HUES6 (cell line): ENCODE measurements at regions not wholly inside any gene's neighbourhood (a gene's known extent, or its start where the extent isn't known, plus 50 kb on each side); places are given as distances from the start of the nearest gene placed in this dataset.

ENCODE experiments used
- H3K27ac ChIP-seq: 2 replicates; pipeline ENCODE4 v1.7.0; 2013; ENCODE audit warnings: low read depth, mild to moderate bottlenecking, low read length, inconsistent platforms
- H3K27me3 ChIP-seq: 2 replicates; pipeline ENCODE4 v1.6.1; 2013; ENCODE audit warnings: low read length; ENCODE audit not compliant: control insufficient read depth, insufficient read depth
- H3K36me3 ChIP-seq: 2 replicates; pipeline ENCODE4 v1.6.1; 2013; ENCODE audit warnings: low read length; ENCODE audit not compliant: control insufficient read depth, insufficient read depth
- H3K4me1 ChIP-seq: 2 replicates; pipeline ENCODE4 v1.6.1; 2013; ENCODE audit warnings: low read length; ENCODE audit not compliant: control insufficient read depth, insufficient read depth
- H3K4me3 ChIP-seq: 2 replicates; pipeline ENCODE4 v1.5.1; 2013; ENCODE audit warnings: low read depth, low read length
- H3K9ac ChIP-seq: one replicate; pipeline ENCODE4 v1.6.1; 2013; ENCODE audit warnings: mild to moderate bottlenecking, low read length
- H3K9me3 ChIP-seq: 2 replicates; pipeline ENCODE4 v1.6.1; 2013; ENCODE audit warnings: low read depth, low read length; ENCODE audit not compliant: control insufficient read depth, insufficient read depth

GRCh38 chr10:65566906-65567305 lies 1358.9 kb upstream of the LRRTM3 start:
- no peak overlapping the region for H3K9ac ChIP-seq
- no peaks in the 10 kb centered on the region for H3K27me3 ChIP-seq
- H3K36me3 ChIP-seq, result no peaks in the 10 kb centered on the region
- no peaks in the 10 kb centered on the region for H3K9me3 ChIP-seq
- no peak overlapping the region for H3K27ac ChIP-seq
- H3K4me3 ChIP-seq, result no peak overlapping the region
- peaks cover 3% of the 10 kb centered on the region; the same call in 1 of the 2 replicates for H3K4me1 ChIP-seq

- H3K9ac ChIP-seq, result peak overlapping the region; percentile 91
- H3K27ac ChIP-seq, result peak overlapping the region; percentile 87
- no peaks in the 10 kb centered on the region for H3K27me3 ChIP-seq
- H3K9me3 ChIP-seq, result no peaks in the 10 kb centered on the region
- H3K36me3 ChIP-seq, result peaks cover 14% of the 10 kb centered on the region
- H3K4me1 ChIP-seq, result peaks cover 3% of the 10 kb centered on the region; the same call in 1 of the 2 replicates
- peak overlapping the region; percentile 92 for H3K4me3 ChIP-seq
Observed at GRCh38 chr10:65570143-65571010, 1355.5 kb upstream of the LRRTM3 start.

- no peaks in the 10 kb centered on the region for H3K27me3 ChIP-seq
- peaks cover 3% of the 10 kb centered on the region; the same call in 1 of the 2 replicates for H3K4me1 ChIP-seq
- peaks cover 15% of the 10 kb centered on the region for H3K36me3 ChIP-seq
- H3K9me3 ChIP-seq, result no peaks in the 10 kb centered on the region
- peak overlapping the region; percentile 91 for H3K9ac ChIP-seq
- H3K4me3 ChIP-seq, result peak overlapping the region; percentile 92
- H3K27ac ChIP-seq, result peak overlapping the region; percentile 87; the same call in 1 of the 2 replicates
Observed at GRCh38 chr10:65571011-65571570, 1354.7 kb upstream of the LRRTM3 start.

GRCh38 chr10:65581426-65582026 lies 1344.3 kb upstream of the LRRTM3 start:
- no peaks in the 10 kb centered on the region for H3K27me3 ChIP-seq
- H3K9ac ChIP-seq, result no peak overlapping the region
- H3K4me3 ChIP-seq, result no peak overlapping the region
- no peak overlapping the region for H3K27ac ChIP-seq
- H3K36me3 ChIP-seq, result peaks cover 45% of the 10 kb centered on the region
- peaks cover 30% of the 10 kb centered on the region for H3K9me3 ChIP-seq
- no peaks in the 10 kb centered on the region for H3K4me1 ChIP-seq

- no peaks in the 10 kb centered on the region for H3K36me3 ChIP-seq
- no peaks in the 10 kb centered on the region for H3K27me3 ChIP-seq
- no peak overlapping the region for H3K9ac ChIP-seq
- H3K4me3 ChIP-seq, result no peak overlapping the region
- peaks cover 2% of the 10 kb centered on the region; the same call in 1 of the 2 replicates for H3K9me3 ChIP-seq
- H3K27ac ChIP-seq, result no peak overlapping the region
- H3K4me1 ChIP-seq, result no peaks in the 10 kb centered on the region
Observed at GRCh38 chr10:65602182-65602865, 1323.5 kb upstream of the LRRTM3 start.

- no peak overlapping the region for H3K4me3 ChIP-seq
- peaks cover 26% of the 10 kb centered on the region for H3K9me3 ChIP-seq
Observed at GRCh38 chr10:65611592-65611991, 1314.2 kb upstream of the LRRTM3 start.

GRCh38 chr10:65614956-65615565 lies 1310.8 kb upstream of the LRRTM3 start:
- Histone ChIP-seq H3K9me3 (peaks cover 26% of the 10 kb centered on the region), H3K27ac (no peak overlapping the region), H3K9ac (no peak overlapping the region), H3K4me1 (no peaks in the 10 kb centered on the region), H3K27me3 (no peaks in the 10 kb centered on the region), H3K4me3 (no peak overlapping the region), H3K36me3 (peaks cover 14% of the 10 kb centered on the region)

More at GRCh38 chr10:65611592-65611991, 1314.2 kb upstream of the LRRTM3 start:
- H3K9ac ChIP-seq, result no peak overlapping the region
- H3K27me3 ChIP-seq, result no peaks in the 10 kb centered on the region
- H3K36me3 ChIP-seq, result peaks cover 14% of the 10 kb centered on the region
- H3K27ac ChIP-seq, result no peak overlapping the region
- no peaks in the 10 kb centered on the region for H3K4me1 ChIP-seq

GRCh38 chr10:65618126-65618525 lies 1307.7 kb upstream of the LRRTM3 start:
- Histone ChIP-seq H3K9me3 (peaks cover 26% of the 10 kb centered on the region), H3K9ac (no peak overlapping the region), H3K27me3 (no peaks in the 10 kb centered on the region), H3K4me3 (no peak overlapping the region), H3K36me3 (peaks cover 14% of the 10 kb centered on the region), H3K4me1 (no peaks in the 10 kb centered on the region), H3K27ac (no peak overlapping the region)

- no peak overlapping the region for H3K9ac ChIP-seq
- H3K4me1 ChIP-seq, result no peaks in the 10 kb centered on the region
- H3K4me3 ChIP-seq, result no peak overlapping the region
- no peaks in the 10 kb centered on the region for H3K27me3 ChIP-seq
- no peak overlapping the region for H3K27ac ChIP-seq
- peaks cover 3% of the 10 kb centered on the region; the same call in 1 of the 2 replicates for H3K36me3 ChIP-seq
- peaks cover 10% of the 10 kb centered on the region for H3K9me3 ChIP-seq
Observed at GRCh38 chr10:65620404-65621048, 1305.3 kb upstream of the LRRTM3 start.

GRCh38 chr10:65622608-65623007 lies 1303.2 kb upstream of the LRRTM3 start:
- H3K4me3 ChIP-seq, result no peak overlapping the region
- H3K4me1 ChIP-seq, result peaks cover 11% of the 10 kb centered on the region; the same call in 1 of the 2 replicates
- H3K27me3 ChIP-seq, result no peaks in the 10 kb centered on the region
- no peak overlapping the region for H3K27ac ChIP-seq
- no peak overlapping the region for H3K9ac ChIP-seq
- H3K36me3 ChIP-seq, result no peaks in the 10 kb centered on the region
- no peaks in the 10 kb centered on the region for H3K9me3 ChIP-seq
